BLaER1 treated with 17β-estradiol and CSF1 and Interleukin-3, amounts not matched to agents 10 nM and 100 nM (cell line): ENCODE measurements at regions not wholly inside any gene's neighbourhood (a gene's known extent, or its start where the extent isn't known, plus 50 kb on each side); places are given as distances from the start of the nearest gene placed in this dataset.
A peak's percentile ranks its signal among the peaks of the same experiment; 100 is the strongest.
"Not testable (repeated sequence)": the region's sequence is repeated elsewhere in the genome, so short reads cannot be mapped to it uniquely, and the experiment has no call there.

Experiments
- H3K27ac ChIP-seq, 11 experiments: shearing (Covaris generic); formaldehyde crosslinking; 2 replicates each; pipeline ENCODE4 v1.8.1; 2022
- H3K27me3 ChIP-seq, 11 experiments: shearing (Covaris generic); formaldehyde crosslinking; 2 replicates each; pipeline ENCODE4 v1.8.1; 2022
- H3K36me3 ChIP-seq, 11 experiments: shearing (Covaris generic); formaldehyde crosslinking; 2 replicates each; pipeline ENCODE4 v1.8.1; 2022
- H3K4me1 ChIP-seq, 10 experiments: shearing (Covaris generic); formaldehyde crosslinking; 2 replicates each; pipeline ENCODE4 v1.8.1; 2022
- H3K4me2 ChIP-seq, 11 experiments: shearing (Covaris generic); formaldehyde crosslinking; 2 replicates each; pipeline ENCODE4 v1.8.1; 2022
- H3K4me3 ChIP-seq, 10 experiments: shearing (Covaris generic); formaldehyde crosslinking; 2 replicates each; pipeline ENCODE4 v1.8.1; 2022
- H3K9ac ChIP-seq, 11 experiments: shearing (Covaris generic); formaldehyde crosslinking; 2 replicates each; pipeline ENCODE4 v1.8.1; 2022
- H3K9me3 ChIP-seq, 11 experiments: shearing (Covaris generic); formaldehyde crosslinking; replicated peaks in 1 of 11; 2 replicates each; pipeline ENCODE4 v1.8.1; 2022
- H4K20me1 ChIP-seq, 11 experiments: shearing (Covaris generic); formaldehyde crosslinking; 2 replicates each; pipeline ENCODE4 v1.8.1; 2022
- Cebpa-rat ChIP-seq, 11 experiments: shearing (Covaris generic); IDR thresholded peaks; 2 replicates each; pipeline ENCODE4 v1.8.1; 2022

GRCh38 chr10:55631071-55631654 is 729.9 kb downstream of the ZWINT start:
- TF ChIP-seq Cebpa-rat (IDR thresholded peaks at IDR 0.05): no peak
- no peaks in the 10 kb centered on the region for H3K36me3 ChIP-seq

GRCh38 chr10:55630491-55631056 is 730.5 kb downstream of the ZWINT start:
- no peaks in the 10 kb centered on the region for H3K27me3 ChIP-seq
- TF ChIP-seq Cebpa-rat (IDR thresholded peaks at IDR 0.05): no peak
- H3K36me3 ChIP-seq: no peaks in the 10 kb centered on the region
- H3K27ac ChIP-seq: no peak overlapping the region
- no peaks in the 10 kb centered on the region for H3K4me1 ChIP-seq
- no peaks in the 10 kb centered on the region for H4K20me1 ChIP-seq
- peaks cover 24 to 41% (median 38%) of the 10 kb centered on the region in 11 experiments for H3K9me3 ChIP-seq
- H3K9ac ChIP-seq: no peak overlapping the region
- no peak overlapping the region for H3K4me2 ChIP-seq
- H3K4me3 ChIP-seq: no peak overlapping the region

More at GRCh38 chr10:55631071-55631654, 729.9 kb downstream of the ZWINT start:
- H3K27me3 ChIP-seq: no peaks in the 10 kb centered on the region
- H3K4me2 ChIP-seq: no peak overlapping the region
- no peak overlapping the region for H3K4me3 ChIP-seq
- no peaks in the 10 kb centered on the region for H3K4me1 ChIP-seq
- H3K27ac ChIP-seq: no peak overlapping the region
- H3K9ac ChIP-seq: no peak overlapping the region
- H3K9me3 ChIP-seq: peaks cover 24 to 41% (median 38%) of the 10 kb centered on the region in 11 experiments
- H4K20me1 ChIP-seq: no peaks in the 10 kb centered on the region

- no peaks in the 10 kb centered on the region for H4K20me1 ChIP-seq
Observed at GRCh38 chr10:55629793-55630490, 731.1 kb downstream of the ZWINT start.

GRCh38 chr10:55628260-55628701 is 732.8 kb downstream of the ZWINT start:
- Histone ChIP-seq H3K4me3 (no peak overlapping the region), H3K4me1 (no peaks in the 10 kb centered on the region), H3K9ac (no peak overlapping the region), H3K36me3 (no peaks in the 10 kb centered on the region), H4K20me1 (no peaks in the 10 kb centered on the region), H3K9me3 (peaks cover 24 to 41% (median 38%) of the 10 kb centered on the region in 11 experiments), H3K4me2 (no peak overlapping the region), H3K27ac (no peak overlapping the region), H3K27me3 (no peaks in the 10 kb centered on the region)
- TF ChIP-seq Cebpa-rat (IDR thresholded peaks at IDR 0.05): no peak

More at GRCh38 chr10:55629793-55630490, 731.1 kb downstream of the ZWINT start:
- Histone ChIP-seq H3K4me1 (no peaks in the 10 kb centered on the region), H3K9ac (no peak overlapping the region), H3K9me3 (peaks cover 24 to 41% (median 38%) of the 10 kb centered on the region in 11 experiments), H3K27ac (no peak overlapping the region), H3K4me3 (no peak overlapping the region), H3K27me3 (no peaks in the 10 kb centered on the region), H3K36me3 (no peaks in the 10 kb centered on the region), H3K4me2 (no peak overlapping the region)
- no peak for TF ChIP-seq Cebpa-rat (IDR thresholded peaks at IDR 0.05)

GRCh38 chr10:55627501-55628051 is 733.5 kb downstream of the ZWINT start:
- H3K27ac ChIP-seq: no peak overlapping the region
- H3K27me3 ChIP-seq: no peaks in the 10 kb centered on the region
- TF ChIP-seq Cebpa-rat (IDR thresholded peaks at IDR 0.05): no peak
- no peaks in the 10 kb centered on the region for H4K20me1 ChIP-seq
- H3K4me2 ChIP-seq: no peak overlapping the region
- H3K4me1 ChIP-seq: no peaks in the 10 kb centered on the region
- H3K4me3 ChIP-seq: no peak overlapping the region
- H3K9ac ChIP-seq: no peak overlapping the region
- no peaks in the 10 kb centered on the region for H3K36me3 ChIP-seq
- peaks cover 24 to 41% (median 38%) of the 10 kb centered on the region in 11 experiments for H3K9me3 ChIP-seq

GRCh38 chr10:55601690-55602478 is 759.2 kb downstream of the ZWINT start:
- not testable (repeated sequence) for H3K4me3 ChIP-seq, H3K9ac ChIP-seq, H3K36me3 ChIP-seq, H3K9me3 ChIP-seq, H3K27me3 ChIP-seq, H4K20me1 ChIP-seq, H3K4me1 ChIP-seq, H3K27ac ChIP-seq, H3K4me2 ChIP-seq

- Histone ChIP-seq H3K4me3 (no peak overlapping the region), H3K36me3 (no peaks in the 10 kb centered on the region), H3K27ac (no peak overlapping the region), H3K4me1 (peaks cover 0 to 7% (median 0%) of the 10 kb centered on the region in 10 experiments; a peak in 3 of 20 replicates), H3K27me3 (no peaks in the 10 kb centered on the region), H4K20me1 (no peaks in the 10 kb centered on the region), H3K9ac (no peak overlapping the region), H3K9me3 (no peaks in the 10 kb centered on the region), H3K4me2 (no peak overlapping the region)
- peak in 1 of 11 experiments; percentile 35; a peak in 1 of 22 replicates for TF ChIP-seq Cebpa-rat (IDR thresholded peaks at IDR 0.05)
Observed at GRCh38 chr10:55551603-55552002, 750.6 kb upstream of the PCDH15 start.

- Histone ChIP-seq H3K4me3 (no peak overlapping the region), H3K27me3 (no peaks in the 10 kb centered on the region), H3K36me3 (no peaks in the 10 kb centered on the region), H3K9ac (no peak overlapping the region), H3K4me1 (peaks cover 0 to 7% (median 0%) of the 10 kb centered on the region in 10 experiments; a peak in 3 of 20 replicates), H3K4me2 (no peak overlapping the region), H3K9me3 (no peaks in the 10 kb centered on the region), H4K20me1 (no peaks in the 10 kb centered on the region), H3K27ac (no peak overlapping the region)
- no peak for TF ChIP-seq Cebpa-rat (IDR thresholded peaks at IDR 0.05)
Observed at GRCh38 chr10:55550236-55550635, 749.2 kb upstream of the PCDH15 start.

- H3K36me3 ChIP-seq, H3K27ac ChIP-seq, H4K20me1 ChIP-seq, H3K4me3 ChIP-seq, H3K4me1 ChIP-seq, H3K9ac ChIP-seq, H3K4me2 ChIP-seq, H3K27me3 ChIP-seq: not testable (repeated sequence)
- H3K9me3 ChIP-seq: peaks cover 11 to 15% (median 12%) of the 10 kb centered on the region in 11 experiments; a peak in 19 of 22 replicates
Observed at GRCh38 chr10:55537497-55537896, 736.5 kb upstream of the PCDH15 start.
